Right lobe of liver (tissue), 4 donors: ENCODE measurements at regions not wholly inside any gene's neighbourhood (a gene's known extent, or its start where the extent isn't known, plus 50 kb on each side); places are given as distances from the start of the nearest gene placed in this dataset.

Experiments
- POLR2A ChIP-seq: fragments of 450-650 bp; IDR thresholded peaks from one replicate; pipeline ENCODE4 v1.6.1; 2017; ENCODE audit warnings: antibody characterized with exemption, mild to moderate bottlenecking
- TF ChIP-seq, protein P1 (sequence below), 4 donors: fragments of 200-600 bp in 3 of 4; fragments of 450-650 bp in 1 of 4; IDR thresholded peaks; one replicate each; pipeline versions ENCODE4 v1.5.1 to v1.8.0; 2016 to 2022; ENCODE audit warnings: antibody characterized with exemption in 4 of 4, mild to moderate bottlenecking in 2 of 4
- donor health status: DM: no; HTN: no; CAD: no.
- donor health status: DM: no; HTN: no; CAD: no.
- donor health status: DM: no; HTN: yes; CAD: no.

DNA sequence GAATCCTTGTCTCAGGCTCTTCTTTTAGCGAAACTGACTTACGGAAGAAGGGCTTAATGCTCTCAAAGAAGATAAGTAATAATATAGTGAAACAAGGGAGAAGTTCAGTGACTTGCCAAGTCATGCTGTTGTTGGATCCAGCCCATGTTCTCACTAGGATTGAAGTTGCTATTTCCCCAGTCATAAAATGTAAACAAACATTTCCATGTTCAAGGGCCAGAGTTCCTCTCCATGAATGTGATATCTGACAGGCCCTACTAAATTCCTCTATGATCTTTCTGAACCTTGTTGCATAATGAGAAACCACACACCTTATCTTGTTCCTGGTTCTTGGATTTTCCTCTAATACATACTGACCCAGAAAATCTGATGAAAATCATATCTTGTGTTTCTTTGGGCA lies 876.5 kb upstream of the B3GALT2 start:
- TF ChIP-seq, protein P1, sequence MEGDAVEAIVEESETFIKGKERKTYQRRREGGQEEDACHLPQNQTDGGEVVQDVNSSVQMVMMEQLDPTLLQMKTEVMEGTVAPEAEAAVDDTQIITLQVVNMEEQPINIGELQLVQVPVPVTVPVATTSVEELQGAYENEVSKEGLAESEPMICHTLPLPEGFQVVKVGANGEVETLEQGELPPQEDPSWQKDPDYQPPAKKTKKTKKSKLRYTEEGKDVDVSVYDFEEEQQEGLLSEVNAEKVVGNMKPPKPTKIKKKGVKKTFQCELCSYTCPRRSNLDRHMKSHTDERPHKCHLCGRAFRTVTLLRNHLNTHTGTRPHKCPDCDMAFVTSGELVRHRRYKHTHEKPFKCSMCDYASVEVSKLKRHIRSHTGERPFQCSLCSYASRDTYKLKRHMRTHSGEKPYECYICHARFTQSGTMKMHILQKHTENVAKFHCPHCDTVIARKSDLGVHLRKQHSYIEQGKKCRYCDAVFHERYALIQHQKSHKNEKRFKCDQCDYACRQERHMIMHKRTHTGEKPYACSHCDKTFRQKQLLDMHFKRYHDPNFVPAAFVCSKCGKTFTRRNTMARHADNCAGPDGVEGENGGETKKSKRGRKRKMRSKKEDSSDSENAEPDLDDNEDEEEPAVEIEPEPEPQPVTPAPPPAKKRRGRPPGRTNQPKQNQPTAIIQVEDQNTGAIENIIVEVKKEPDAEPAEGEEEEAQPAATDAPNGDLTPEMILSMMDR (IDR thresholded peaks at IDR 0.05), result no peak
- TF ChIP-seq POLR2A, result no peak
